DLD1 (cell line): ENCODE measurements at regions not wholly inside any gene's neighbourhood (a gene's known extent, or its start where the extent isn't known, plus 50 kb on each side); places are given as distances from the start of the nearest gene placed in this dataset.

Experiments
- in situ Hi-C: cut with HindIII; loops from 2 replicates; pipeline ENCODE4 v1.10.0; 2017; ENCODE audit warnings: low sequenced_read_pairs

DNA sequence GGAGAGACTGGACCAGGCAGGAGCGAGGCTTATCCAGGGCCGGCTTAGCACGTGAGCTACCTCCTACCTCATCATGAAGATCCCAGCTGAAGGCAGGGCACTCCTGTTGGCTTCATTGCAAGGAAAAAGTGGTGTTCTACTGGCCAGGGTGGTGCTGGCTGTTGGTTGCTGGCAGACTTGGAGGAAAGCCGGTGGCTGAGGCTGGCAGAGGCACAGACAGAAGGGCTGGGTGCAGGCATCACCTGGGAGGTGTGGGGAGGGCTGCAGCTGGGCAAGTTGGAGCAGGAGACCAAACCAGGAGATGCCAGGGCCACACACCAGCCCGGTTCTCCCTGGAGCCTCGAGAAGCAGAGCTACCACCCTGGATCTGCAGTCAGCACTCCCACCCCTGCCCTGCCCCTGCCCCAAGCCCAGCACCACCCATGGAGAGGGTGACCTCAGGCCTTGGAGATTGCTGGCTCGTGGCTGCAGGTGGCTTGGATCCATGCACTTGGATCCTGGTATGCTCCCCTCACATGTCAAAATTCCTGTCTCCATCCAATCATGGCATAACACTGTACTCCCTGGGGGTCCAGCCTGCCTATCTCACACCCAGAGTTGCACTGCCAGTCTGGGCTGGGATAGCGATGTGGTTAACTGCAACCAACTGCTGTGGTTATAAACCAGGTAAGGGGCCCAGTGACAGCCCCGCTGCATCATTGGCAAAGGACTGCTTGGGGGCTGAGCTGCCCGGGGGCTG is 49.7 kb downstream of the GLI2 start:
- in situ Hi-C loops: no loop called here

DNA sequence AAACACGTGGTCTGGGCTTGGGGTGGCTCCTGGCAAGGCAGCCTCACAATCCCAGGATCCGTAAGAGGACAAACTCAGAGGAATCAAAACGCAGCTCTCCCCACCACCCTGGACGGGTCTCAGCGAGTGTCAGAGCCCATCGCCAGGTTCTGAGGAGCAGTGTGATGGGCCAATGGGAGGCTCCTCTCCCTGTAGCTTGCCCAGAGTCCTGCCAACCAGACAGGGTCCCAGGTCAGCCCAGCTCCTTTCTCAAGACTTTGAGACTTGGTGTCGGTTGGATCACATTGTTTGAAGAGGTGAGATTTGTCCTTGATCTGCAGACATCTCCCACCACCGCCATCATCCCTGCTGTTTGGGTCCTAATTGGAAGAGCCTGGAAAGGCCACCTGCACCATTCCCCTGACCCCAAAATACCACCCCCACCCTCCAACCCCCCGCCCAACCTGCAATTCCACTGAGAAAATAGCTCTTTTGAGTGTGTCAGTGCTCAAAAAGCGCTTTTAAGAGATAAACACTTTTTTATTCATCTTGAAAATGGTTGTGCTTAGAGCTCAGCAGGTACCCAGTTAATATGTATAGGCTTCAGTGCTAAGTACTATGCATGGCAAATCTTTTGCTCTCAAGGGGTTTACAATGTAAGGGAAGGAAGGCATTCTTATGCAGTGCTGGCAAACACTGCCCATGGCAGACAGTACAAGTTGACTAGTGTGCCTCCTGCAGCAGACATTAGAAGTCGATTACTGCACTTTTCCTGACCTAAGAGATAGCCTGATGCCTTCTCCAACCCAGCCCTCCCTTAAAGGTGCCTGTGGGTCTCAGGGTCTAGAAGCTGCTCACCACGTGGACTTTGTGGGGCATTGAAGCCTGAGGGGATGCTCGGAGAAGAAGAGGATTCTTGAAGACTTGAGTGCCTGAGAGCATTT is 50.6 kb downstream of the GLI2 start:
- in situ Hi-C loops: no loop called here

DNA sequence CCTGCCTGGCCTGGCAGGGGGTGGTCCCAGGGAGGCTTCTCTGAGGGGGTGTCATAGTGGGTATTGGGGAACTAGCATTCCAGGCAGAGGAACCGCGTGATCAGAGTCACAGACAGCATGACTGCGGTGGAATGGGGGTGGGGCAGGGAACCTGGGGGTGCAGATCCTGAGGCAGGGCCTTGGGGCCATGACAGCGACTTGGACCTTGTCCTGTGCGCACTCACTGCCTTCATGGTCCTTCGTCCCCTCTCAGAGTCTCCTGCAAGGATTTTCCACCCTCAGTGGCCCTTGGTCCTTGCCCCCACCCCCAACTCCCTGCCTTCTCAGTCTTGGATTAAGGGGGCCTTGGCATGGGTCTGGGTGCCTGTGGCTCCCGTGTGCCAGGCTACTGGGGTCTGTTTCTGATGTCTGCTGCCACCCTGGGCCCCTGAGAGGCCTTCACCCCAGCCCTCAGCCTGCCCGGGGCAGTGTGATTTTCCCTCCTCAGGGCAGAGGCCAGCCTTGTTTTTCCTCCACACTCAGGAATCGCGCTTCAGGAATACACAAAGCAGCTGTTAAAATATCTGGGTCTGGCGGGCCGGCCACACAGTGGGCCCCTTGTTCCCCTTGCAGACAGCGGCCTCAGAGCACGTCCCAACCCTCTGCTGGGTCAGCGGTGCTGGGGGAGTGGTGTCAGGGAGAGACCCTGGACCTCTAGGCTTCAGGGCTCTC is 51.6 kb downstream of the GLI2 start:
- in situ Hi-C loops: no loop called here

DNA sequence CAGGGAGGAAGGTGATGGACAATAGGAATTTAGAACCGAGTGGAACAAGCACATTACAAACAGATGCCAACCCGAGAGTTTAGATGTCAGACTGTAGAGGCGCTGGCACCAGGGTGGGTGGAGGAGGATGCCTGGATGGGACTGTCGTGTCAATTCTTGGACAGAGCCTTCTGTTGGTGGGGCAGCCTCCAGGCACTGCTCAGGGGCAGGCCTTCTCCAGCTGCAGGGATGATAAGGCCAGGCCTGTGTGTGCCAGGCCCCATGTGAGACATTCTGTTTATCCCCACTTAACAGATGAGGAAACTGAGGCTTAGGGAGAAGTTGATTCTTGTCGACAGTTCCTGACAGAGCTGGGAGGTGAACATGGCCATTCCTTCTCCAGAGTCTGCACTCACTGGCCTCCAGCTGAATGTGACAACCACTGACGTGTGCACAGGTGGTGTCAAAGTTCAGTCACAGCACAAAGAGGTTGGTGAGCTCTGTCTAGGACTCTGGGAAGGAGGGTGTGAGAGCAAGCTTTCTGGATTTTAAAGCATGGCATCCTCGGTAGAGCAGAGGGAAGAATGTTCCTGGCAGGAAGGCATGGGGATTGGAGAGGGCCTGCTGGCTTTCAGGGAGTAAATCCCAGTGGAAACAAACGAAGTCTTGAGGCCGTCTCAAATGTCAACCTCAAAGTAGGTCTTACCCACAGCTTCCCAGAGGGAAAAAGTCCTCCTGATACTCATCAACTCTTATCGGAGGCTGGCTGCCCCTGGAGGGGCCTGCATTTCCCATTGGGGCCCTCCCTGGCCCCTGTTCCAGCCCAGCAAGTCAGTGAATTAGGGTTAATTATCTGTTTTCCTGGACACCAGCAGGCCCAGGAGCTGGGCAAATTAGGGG is 52.4 kb downstream of the GLI2 start:
- in situ Hi-C loops: no loop called here

DNA sequence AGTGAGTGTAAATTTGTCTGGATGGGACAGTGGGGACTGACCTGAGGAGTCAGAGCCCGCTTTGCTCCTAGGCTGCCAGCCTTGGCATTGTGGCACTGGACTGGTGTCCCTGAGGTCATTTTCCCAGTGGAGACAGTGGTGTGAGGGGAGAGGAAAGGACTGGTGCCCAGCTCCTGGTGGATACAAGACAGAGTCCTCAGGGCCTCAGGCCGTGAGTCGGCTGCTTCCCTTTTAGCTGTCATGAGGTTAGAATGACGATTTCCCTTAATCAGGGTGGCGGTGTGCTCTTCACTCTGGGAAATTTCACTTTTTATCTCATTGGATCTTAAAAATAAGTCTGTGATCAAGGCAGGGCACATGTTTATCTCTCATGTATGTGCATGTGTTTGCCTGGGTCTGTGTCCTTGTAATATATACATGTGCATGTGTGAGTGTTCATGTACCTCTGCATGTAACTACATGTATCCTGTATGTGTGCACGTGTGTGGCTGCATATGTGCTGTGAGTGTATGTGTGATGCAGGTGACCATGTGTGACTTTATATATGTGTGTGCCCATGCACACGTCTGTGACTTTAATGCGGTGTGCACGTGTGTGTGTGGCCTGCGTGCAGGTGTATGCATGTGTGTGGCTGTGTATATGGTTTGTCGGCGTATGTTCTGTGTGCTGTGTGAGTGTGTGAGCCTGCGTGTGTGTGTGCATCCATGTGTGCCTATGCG is 55.7 kb downstream of the GLI2 start:
- in situ Hi-C loops: no loop called here

DNA sequence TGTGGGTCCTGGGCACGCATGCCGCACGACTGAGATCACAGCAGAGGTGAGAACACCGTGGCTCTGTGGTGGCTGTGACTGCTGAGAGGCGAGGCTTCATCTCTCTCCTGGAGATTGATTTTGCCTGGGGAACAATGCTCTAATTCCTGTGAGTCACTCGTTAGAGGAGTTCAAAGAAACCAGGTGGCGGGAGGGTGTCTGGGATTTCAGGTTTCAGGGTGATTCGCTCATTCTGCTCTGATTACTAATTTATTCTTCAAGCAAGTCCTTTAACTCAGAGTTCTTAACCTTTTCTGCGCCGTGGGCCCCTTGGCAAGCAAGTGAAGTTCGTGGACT is 56.3 kb downstream of the GLI2 start:
- in situ Hi-C loops: no loop called here

DNA sequence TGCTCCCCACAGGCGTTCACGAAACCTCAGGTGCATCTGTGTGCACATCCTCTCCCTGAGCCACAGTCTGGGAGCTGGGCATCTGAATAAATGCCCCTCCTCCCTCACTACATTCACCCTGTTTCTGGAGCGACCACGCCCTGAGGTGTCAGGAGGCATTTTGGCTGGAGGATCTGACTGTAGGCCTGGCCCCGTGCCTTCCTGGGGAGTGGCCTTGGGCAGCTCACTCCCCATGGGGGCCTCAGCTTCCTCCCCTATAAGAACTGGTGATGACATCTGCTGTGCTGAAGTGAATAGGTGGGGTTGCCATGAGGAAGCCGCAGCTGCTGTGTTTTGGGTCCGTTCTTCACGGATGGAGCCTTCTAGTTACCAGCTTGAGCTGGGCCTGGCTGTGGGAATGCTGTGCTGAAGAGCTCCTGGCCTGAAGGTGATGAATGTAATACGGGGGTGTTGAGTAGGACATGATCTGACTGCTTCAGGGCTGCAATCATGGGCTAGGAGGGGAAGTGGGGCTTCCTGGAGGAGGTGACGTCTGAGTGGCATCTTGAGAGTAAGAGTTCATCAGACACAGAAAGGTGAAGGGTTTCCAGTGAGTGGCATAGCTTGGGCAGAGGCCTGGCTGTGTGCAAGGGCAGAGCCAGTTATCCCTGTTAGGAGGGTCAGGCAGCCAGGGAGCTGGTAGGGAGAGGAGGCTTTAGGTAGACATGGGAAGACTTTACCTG is 58.2 kb downstream of the GLI2 start:
- in situ Hi-C loops: no loop called here

DNA sequence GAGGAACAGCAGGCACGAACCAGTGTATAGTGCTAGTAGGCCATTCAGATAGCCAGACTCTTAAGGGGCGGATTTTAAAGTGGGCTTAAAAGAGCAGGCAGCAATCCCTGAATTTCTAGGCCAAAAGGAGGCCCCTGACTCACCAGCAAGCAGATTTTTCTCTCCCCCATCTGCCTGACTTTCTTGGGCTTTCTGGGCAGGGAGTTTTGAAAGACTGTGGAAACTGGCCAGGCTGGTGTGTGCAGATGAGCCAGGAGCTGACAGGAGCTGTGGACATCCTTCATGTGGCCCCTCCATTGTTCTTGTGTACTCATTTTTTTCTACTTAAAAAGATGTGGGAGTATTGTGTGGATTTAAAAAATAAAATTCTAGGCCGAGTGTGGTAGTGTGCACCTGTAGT is 59.0 kb downstream of the GLI2 start:
- in situ Hi-C loops: no loop called here

DNA sequence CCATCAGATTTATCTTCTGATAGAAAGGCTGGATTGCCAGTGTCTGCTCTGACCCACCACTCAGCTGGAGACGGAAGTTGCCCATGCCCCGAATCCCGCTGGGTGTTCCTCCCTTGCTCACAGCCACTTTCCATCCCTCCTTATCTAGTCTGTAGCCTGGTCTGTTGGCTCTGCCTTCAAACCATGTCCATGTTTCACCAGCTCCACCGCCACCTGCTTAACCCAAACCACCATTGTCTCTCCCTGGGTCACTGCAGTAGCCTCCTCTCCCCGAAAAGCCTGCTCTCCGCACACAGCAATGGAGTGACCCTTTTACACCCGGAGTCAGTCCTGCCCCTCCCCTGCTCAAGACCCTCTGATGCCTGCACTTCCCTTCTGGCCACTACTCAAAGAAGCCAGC is 60.4 kb downstream of the GLI2 start:
- in situ Hi-C loops: no loop called here

DNA sequence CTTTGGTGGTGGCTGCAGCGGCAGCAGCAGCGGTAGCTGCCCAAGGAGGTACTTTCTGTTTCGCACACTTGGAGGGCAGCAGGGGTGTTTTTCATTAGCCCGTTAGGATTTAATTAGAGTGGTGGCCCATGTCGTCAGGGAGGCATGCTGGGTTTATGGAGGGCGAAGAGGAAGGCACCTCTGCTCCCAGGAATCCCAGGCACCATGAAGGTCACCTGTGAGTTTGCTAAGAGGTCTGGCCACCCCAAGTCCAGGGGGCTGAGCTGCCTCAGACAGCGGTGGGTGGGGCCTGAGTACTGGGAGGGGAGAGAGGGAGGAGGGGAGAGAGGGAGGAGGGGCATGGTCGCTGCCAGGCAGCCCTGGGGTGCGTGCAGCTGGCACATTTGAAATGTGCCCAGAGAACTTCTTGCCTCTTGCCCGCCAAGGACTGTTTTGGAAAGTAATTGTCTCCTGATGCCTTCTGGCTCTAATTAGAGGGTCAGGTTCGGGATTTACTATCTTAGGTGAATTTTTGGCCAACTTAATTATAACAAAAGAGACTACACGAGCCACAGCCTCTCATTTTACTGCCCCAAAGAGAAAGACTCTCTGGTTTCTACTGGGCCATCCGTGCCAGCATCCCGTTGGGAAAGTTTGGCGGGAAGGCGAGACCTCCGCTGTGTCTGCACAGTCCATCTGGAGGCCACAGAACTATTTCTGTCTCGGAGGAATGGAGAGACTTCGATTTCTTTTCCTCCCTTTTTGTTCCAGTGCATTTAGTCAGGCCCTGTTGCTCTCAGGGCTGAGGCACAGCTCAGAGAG is 62.0 kb downstream of the GLI2 start:
- in situ Hi-C loops: no loop called here

DNA sequence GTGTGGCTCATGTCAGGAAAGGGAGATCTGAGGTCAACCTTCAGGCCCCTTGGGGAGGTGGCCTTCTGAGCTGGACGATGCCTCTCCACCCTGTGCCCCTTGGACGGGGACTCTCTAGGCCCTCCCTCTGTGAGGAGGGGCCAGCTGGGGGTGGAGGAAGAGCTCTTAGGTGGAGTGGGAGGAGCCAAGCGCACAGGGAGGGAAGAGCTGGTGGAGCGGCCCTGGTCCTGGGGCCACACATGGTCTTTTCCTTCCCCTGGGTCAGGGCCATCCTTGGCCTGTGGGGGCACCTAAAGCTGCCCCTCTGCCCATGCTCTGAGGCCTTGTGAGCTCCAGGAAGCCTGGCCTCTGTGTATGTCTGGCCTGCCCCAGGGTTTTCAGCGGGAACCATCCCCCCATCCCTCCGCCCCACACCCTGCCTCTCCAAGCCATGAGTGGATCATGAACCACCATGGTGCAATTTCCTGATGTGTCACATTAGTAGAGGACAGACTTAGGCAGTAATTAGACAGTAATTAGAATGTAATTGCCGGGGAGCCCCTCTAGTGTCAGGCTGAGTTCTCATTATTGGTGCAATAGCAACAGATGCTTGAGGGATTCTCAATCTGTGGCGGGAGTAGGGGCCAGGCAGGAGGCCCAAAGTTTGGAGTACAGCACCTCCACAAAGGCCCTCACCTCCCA is 63.0 kb downstream of the GLI2 start:
- in situ Hi-C loops: no loop called here

DNA sequence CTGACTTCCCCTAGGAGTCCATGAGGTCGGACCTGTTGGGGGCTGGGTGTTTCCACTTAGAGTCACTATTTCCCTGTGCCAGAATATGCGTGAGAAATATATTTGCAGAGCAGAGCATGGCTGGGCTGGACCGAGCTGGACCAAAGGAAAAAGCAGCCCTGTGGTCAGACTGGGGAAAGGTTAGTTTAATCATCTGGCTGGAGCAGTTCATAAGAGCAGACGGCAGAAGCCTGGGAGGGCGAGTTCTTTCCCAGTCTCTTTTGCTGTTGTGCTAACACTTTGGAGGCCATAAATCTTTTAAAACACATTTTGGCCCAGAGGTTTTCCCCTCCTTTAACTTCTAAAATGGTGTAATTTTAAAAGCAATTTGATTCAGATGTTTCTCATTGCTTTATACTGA is 66.5 kb downstream of the GLI2 start:
- in situ Hi-C loops: no loop called here

DNA sequence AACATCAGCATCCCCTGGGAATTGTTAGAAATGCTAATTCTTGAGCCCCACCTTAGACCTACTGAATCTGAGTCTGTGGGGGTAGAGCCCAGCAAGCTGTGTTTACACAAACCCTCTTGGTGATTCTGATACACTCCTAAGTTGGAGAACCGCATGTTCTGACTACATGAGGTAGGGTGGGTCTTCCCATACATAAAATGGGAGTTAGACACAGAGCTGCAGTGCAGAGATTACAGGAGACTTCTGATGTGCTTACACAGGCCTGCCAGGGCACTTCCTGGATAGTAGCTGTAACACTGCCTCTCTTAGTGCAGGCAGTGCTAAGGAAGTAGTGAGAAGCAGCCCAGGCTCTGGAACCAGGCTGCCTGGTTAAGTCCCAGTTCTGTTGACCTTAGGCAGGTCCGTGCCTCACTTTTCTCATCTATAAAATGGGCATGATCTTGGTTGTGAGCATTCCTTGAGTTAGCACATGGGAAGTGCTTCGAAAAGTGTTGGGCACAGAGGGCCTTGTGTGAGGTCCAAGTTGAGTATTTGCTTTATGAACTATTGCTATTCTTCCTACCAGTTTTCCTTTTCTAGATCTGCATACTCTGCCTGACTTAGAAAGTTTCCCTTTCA is 67.3 kb downstream of the GLI2 start:
- in situ Hi-C loops: no loop called here

DNA sequence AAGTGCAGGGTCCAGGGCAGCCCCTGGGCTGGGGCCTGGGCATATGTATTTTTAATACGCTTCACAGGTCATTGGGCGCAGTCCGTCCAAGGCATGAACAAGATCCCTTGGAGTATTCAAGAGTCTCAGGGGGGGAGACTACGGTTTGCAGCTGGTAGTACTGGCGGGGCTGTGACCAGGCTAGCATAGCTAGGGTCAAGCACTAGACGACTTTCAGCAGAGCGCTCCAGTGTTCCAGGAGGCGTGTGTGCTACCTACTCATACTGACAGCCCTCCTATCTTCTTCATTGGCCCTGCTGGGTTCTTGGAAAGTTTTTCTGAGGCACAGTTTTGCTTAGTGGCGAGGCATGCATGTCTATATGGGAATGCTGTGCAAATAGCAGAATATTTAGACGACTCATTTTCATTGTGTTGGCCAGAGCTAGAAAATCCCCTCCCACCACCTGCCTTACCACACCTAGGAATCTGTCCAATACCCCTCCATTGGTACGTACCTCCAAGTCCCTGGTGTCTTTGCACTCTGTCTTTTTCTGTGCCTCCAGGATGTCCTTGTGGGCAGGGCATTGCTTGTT is 68.2 kb downstream of the GLI2 start:
- in situ Hi-C loops: no loop called here

DNA sequence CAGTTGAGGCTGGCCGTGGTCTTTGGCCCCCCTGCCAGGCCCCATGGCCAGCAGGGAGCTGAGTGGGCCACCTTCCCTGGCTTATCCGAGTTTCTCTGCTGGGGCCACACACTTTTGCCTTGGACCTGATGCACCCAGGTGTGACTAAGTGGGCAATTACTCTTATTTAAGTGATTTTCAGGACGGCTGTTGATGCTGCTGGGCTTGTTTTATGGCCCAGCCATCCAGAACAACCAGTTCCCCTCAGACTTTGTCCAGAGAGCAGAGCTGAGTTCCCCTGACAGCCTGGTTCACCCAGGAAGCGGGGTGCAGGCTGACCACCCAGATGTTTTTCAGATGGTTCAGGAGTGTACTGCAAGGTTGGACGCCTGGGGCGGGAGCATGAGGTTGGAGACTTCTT is 68.8 kb downstream of the GLI2 start:
- in situ Hi-C loops: no loop called here

DNA sequence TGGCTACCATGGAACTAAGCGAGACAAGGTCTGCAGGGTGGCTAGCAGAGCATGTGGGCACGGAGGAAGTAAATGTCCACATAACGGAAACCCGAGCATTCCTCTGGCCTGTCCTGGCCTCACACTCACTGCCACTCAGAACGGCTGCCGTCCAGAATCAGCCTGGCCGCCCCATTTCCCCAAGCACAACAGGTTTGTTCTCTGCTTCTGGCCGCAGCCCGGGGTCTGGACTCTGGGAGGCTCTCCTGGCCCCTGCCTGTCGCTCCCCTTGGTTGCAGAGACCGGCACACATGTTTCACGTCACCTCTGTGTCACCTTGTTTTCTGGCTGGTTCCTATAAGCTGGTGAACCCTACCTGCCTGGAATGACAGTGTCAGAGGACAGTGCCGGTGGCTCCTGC is 69.3 kb downstream of the GLI2 start:
- in situ Hi-C loops: no loop called here

DNA sequence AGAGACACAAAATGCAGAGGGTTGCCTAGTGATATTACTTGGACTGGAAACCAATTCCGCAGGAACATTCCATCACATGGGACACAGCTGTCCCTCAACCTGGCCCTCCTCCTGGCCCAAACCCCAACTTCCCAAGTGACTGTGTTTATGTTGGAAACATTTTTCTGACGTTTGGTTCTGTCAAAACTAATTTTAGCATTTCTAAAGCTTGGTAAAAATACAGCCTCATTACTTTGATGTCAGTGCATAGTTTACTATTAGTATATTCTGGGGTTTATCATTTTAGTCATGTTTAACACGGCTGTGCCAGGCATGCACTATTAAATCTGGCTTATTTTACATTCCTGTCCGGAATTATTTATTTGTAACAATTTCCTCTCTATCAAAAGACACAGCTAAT is 69.9 kb downstream of the GLI2 start:
- in situ Hi-C loops: no loop called here
